Amygdala (tissue), 56 donors: ENCODE measurements at regions not wholly inside any gene's neighbourhood (a gene's known extent, or its start where the extent isn't known, plus 50 kb on each side); places are given as distances from the start of the nearest gene placed in this dataset.

Experiments used
- DNase-seq, 56 donors: peaks; one replicate each; lab custom pipeline; 2025; lab: John Stamatoyannopoulos, UW

- DNase-seq = no peak
These were observed 111.7 kb upstream of the TMEM161B start for GRCh38 chr5:88380332-88380731.

GRCh38 chr5:88377705-88378656 is 109.3 kb upstream of the TMEM161B start:
- no peak for DNase-seq

GRCh38 chr5:88377240-88377639 is 108.6 kb upstream of the TMEM161B start:
- DNase-seq = no peak

GRCh38 chr5:88376728-88377127 is 108.1 kb upstream of the TMEM161B start:
- DNase-seq = no peak

- no peak for DNase-seq
These were observed 105.7 kb upstream of the TMEM161B start for GRCh38 chr5:88374391-88374790.

GRCh38 chr5:88370824-88371223 is 102.2 kb upstream of the TMEM161B start:
- no peak for DNase-seq

GRCh38 chr5:88368201-88368600 is 99.6 kb upstream of the TMEM161B start:
- DNase-seq = no peak

GRCh38 chr5:88364991-88365390 is 96.3 kb upstream of the TMEM161B start:
- no peak for DNase-seq

GRCh38 chr5:88355490-88356050 is 86.9 kb upstream of the TMEM161B start:
- no peak for DNase-seq

- no peak for DNase-seq
These were observed 57.2 kb upstream of the TMEM161B start for GRCh38 chr5:88325868-88326267.

GRCh38 chr5:88322785-88323184 is 54.1 kb upstream of the TMEM161B start:
- no peak for DNase-seq
